Amniotic epithelial cell (primary cell): ENCODE measurements at regions not wholly inside any gene's neighbourhood (a gene's known extent, or its start where the extent isn't known, plus 50 kb on each side); places are given as distances from the start of the nearest gene placed in this dataset.
"Not testable (repeated sequence)": the region's sequence is repeated elsewhere in the genome, so short reads cannot be mapped to it uniquely, and the experiment has no call there.

Source experiments
- DNase-seq: peaks from one replicate; pipeline ENCODE4 v3.0.0-alpha.2; 2010; ENCODE audit warnings: low read depth

DNA sequence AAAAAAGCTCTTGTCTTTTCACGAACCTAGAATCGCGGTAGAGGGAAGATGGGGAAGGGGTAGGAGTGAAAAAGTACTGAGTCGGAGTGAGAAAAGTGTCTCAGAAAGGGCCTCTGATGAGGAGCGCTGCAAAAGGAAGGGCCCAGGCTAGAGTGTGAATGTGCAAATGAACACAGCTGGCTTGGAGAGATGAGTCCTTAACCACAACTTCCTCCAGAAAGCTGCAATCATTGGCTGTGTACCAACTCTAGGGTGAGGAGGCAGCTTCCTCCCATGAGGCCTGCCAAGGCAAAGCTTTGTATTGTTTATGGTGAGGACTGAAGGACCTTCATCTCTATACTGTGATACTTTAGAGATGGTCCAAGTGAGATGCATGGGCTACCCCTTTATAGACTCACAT is 566.9 kb upstream of the ANO5 start:
- no peak for DNase-seq

DNA sequence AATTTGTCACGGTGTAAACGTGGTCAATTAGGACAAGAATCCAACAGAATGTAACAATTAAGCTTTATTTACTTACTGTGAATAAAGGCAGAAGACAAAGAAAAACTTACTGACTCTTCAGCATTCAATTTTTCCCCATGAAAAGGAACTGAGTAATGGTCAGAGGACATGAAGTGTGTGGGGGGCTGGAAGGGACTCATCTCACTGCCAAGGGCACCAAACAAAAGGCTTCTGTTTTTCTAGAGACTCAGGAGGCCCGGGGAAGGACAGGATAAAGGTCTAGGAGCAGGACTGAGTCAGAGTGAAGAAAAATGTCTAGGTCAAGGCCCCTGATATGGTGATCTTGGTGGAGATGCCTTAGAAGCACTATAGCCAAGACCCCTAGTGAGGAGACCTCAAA is 564.2 kb upstream of the ANO5 start:
- no peak for DNase-seq

DNA sequence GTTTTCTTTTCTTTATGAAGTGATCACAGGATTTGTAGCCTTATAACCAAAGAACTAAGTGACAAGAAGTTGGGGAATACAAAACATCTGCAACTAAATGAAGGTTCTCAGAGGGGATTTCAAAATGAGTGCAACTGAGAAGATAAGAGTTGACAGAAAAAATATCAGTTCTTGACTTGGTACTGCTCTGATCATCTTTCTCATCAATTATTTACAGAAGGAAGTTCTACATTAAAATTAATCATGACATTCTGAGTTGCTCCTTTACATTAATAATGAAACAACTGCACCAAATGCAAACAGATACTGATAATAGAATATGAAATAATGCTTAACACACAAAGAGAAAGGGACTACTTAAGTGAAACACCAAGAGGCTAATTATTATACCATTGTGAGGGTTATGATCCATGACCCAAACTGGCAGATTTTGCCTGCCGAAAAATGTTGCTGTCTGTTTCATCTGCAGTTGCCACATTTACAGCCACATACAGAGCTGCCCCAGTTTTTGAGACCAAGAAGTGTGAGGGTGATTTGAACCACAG is 561.9 kb upstream of the ANO5 start:
- no peak for DNase-seq

DNA sequence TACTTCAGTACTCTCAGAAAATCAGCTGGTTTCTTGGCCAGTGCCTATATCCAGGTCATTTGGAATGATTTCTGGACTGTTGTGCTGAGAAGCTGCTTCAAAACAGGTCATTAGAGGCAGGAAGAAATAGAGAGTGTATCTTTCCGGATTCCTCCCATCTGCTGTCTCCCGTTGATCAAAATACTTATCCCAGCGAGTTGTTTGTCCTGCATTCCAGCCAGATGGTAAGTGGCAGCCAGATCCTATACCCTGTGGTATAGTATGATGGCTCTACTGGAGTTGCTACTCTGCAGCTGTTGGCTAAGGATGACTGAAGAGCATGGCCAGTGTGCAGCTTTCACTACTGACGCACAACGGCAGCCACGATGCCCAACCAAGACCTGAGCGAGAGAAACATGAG is 560.9 kb upstream of the ANO5 start:
- DNase-seq, result no peak

DNA sequence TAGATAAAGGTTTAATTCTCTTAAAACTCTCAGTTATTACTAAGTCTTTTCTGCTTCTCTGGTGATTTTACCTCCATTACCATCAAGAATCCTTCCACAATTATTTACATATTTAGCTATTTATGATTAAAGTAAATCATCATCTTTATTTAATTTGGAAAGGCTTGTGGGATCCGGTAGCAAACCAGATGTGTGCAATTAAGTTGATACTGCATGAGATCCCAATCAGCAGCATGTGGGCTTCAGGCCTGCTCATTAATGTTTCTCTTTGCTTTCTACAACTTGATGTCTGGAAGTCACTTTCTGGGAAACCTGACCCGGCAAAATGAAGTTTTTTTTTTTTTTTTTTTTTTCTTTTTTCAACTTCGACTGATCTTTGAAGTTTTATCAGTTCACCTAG is 558.4 kb upstream of the ANO5 start:
- DNase-seq, result no peak

DNA sequence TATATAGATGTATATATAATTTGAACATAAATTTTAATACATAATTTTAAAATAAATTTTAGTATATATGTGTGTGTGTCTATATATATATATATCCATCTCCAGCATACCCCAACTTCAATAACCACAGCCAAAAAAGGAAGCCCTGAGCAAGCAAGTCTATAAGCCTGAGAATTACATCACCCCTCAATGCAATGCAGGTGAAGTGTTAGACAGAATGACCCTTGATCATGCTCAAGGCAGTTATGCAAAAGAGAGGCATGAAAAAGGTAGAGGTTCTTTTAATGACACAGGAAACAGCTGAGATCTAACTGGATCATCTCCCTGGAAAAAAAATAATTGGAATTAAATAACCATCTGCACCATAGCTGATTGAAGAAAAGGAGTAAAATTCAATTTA is 557.9 kb upstream of the ANO5 start:
- DNase-seq, result no peak

DNA sequence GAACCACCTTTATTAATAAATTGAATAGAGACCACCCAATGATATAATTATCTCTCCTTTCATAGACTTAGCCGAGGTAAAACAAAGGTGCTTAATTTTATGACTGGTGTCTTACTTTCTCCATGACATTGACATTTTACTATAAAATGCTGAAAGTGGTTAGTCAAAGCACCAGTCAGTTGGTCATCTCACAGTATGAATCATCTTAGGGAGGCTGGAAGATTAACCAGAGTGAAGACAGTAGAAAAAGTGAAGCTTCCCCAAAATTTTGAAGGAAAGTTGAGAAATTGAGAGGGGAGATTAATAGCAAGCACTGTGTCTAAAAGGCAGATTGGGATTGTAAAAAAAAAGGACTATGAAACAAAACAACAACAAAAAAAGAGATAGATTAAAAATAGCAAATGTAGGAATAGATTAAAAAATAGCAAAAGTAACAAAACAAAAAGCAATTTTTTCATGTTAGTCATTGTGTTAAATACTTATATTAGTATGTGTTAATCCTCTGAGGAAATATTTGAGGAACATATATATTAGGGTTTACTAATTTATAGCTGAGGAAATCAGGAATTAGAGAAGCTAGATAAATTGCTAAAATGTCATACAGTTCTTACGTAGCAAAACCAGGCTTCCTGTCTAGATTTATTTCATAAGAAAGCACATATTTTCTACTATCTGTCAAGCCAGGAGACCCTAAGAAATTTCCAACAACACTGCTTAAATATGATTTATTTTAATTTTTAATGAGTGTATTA is 557.3 kb upstream of the ANO5 start:
- no peak for DNase-seq

DNA sequence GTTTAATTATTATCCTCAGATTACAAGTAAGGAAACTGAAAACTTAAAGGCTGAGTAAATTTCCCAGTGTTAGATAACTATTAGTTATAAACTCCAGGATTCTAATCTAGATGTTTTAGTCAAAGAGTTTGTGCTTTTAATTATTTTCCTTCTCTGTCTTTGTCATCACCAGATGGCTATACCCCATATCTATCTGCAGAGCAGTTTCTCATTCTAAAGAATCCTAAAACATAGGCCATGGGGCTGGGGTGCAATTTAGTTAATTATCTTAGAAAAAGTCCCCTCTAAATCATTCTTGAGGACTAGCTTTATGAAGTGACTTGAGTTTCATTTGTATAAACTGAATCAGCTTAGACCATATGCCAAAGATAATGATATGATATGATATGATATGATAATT is 556.3 kb upstream of the ANO5 start:
- DNase-seq, result no peak

DNA sequence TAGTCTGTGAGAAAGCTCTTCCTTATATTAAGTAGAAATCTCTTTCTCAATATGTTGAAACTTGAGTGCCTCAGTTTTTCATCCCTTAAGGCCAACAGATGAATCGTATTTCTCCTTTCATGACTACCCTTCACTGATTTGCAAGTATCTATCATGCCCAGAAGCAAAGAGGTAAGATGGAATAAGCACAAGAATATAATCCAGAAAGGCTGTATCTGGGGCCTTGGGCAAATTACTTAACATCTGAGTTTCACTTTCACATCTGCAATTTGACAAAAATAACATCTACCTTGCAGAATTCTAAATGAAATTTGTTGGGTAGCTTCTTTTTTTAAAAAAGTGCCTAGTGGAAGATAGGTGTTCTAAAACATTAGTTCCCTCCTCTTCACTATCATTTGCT is 552.4 kb upstream of the ANO5 start:
- DNase-seq, result no peak

DNA sequence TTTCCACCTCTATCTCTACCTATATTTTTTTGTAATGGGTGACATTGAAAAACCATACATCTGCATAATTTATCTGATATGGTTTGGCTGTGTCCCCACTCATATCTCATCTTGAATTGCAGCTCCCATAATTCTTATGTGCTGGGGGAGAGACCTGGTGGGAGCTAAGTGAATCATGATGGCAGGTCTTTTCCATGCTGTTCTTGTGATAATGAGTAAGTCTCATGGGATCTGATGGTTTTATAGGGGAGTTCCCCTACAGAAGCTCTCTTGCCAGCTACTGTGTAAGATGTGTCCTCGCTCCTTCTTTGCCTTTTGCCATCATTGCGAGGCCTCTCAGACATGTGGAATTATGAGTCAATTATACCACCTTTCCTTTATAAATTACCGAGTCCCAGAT is 551.0 kb upstream of the ANO5 start:
- no peak for DNase-seq

DNA sequence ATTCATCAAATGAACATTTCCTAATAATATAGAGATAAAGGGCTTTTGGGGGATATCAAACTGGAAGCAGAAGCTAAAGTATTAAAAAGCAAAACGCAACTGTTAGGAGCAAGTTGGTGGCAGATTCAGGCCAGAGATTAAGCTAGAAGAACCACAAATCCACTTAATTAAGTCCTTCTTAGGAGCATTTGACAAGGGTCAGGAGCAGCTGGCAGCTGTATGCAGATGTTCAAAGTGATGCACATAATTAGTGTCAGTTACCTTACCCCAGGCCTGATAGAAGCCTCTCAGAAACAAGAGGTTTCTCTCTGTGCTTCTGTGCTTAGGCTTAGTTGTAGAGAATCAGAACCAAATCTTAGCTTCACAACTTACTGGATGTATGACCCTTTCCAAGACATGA is 546.5 kb upstream of the ANO5 start:
- DNase-seq, result no peak

DNA sequence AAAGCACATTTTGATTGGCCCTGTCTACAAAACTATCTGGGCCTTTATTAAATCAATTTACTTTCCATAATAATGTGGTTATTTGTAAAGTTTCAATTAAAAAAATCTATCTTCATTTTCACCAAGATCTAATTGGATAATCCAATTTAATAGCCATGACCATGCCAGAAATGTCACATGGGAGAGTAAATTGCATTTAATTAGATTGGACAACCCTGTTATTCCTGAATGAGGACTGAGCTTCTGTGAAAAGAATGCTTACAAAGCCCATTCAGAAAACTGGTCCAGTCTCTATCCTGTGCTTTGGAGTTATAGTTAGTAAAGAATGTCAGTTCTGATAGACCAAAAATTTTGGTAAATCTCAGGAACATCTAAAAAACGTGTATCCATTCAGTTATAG is 541.9 kb upstream of the ANO5 start:
- no peak for DNase-seq

DNA sequence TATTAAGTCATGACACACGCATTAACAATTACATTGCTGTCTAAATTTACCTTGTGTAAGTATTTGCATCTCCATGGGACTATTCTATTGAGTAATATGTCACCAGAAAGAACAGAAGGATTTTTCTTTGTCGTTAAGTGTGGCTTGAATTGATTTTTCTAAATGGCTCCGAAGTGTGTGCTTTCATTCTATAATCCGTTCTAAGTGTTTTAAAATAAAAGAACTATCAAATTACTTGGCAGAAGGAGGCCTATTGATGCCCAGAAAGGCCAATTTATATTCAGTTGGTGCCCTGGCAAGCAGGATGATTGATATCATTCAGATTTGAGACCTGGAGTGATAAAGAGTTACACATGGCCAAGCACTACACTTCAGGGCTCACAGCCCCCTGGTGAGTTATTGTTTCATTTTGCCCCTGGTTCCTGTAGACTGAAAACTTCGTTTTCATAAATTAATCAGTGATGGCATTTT is 538.9 kb upstream of the ANO5 start:
- DNase-seq, result no peak

DNA sequence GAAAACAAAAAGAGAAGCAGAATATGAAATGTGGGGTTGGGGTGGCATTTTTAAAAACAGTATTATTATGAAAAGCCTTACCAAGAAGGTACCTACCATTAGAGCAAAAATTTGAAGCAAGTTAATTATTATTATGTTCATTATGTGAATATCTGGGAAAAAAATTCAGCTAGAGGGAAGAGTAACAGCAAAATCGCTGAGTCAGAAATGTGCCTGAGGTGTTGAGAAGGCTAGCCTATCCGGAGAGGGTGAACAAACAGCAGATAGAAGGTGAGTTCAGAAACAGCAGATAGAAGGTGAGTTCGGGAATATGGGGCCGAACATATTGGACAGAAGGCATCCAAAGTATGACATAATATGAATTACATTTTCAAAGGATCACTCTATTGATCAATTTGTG is 536.8 kb upstream of the ANO5 start:
- no peak for DNase-seq

DNA sequence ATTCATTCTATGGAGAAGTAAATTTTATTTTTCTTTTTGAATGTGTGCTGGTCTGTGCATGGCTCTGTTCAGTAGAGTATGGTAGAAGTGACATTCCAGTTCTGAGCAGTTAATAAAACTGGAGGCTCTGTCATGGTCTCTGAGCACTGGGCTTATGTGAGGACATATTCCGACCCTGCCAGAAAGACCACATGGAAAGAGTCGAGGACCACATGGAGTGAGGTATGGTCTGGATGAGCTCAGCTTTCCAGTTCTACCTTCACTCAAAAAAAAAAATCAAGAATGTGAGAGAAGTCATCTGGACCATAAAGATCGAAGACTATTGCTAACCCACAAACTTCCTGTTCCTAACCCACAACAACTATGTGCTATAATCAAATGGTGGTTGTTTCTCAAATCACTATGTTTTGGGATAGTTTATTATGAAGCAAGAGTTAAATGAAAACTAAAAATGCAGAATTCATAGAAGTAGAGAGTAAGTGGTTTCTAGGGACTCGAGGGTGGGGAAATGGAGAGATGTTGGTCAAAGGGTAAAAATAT is 534.2 kb upstream of the ANO5 start:
- no peak for DNase-seq

DNA sequence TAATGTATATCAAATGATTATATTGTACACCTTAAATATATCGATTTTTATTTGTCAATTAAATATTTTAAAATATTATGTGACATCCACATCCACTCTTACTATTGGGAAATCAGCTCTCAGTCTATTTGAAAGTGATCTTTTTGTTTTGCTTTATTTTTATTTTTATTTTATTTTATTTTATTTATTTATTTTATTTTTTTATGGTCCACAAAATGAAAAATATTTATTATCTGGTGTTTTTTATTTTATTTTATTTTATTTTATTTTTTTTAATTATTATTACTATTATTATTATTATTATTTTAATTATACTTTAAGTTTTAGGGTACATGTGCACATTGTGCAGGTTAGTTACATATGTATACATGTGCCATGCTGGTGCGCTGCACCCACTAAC is 533.5 kb upstream of the ANO5 start:
- not testable (repeated sequence) for DNase-seq

DNA sequence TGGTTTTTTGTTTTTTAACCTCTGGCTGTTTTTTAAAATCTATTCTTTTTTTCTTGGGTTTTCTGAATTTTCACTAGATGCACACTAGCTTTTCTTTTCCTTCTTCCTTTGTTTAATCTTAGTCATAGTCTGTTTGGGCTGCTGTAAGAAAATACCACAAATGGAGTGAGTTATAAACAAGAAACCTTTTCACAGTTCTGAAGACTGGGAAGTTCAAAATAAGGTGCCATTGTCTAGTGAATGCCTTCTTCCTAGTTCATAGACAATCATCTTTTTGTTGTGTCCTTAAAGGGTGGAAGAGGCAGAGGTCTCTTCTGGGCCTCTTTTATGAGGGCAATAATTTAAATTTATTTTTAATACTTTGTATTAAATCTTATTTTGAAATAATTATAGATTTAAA is 532.9 kb upstream of the ANO5 start:
- no peak for DNase-seq

DNA sequence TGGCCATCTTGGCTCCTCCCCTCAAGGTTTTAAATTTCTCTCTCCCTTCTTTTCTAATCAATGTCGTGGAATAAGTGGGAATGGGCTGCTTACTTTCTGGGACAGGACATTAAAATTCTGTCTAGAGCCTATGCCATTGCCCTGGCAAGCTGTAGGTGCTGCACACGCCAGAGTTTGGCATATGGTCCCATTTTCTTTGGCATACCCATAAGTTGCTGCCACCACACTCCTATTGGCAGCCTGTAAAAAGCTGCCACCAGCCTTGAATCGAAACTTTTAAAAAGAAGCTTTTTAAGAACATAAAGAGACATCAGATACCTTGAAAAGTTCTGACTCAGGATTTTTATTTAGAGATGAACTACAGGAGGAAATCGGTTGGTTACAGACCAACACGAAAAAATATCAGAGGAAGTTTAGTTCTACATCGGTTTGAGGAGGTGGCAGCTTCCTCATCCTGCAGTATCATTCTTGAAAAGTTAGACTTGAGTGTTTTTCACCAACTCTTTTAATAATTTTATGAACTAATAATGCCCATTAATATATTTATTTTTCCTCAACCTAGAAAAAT is 517.8 kb upstream of the ANO5 start:
- DNase-seq, result no peak

DNA sequence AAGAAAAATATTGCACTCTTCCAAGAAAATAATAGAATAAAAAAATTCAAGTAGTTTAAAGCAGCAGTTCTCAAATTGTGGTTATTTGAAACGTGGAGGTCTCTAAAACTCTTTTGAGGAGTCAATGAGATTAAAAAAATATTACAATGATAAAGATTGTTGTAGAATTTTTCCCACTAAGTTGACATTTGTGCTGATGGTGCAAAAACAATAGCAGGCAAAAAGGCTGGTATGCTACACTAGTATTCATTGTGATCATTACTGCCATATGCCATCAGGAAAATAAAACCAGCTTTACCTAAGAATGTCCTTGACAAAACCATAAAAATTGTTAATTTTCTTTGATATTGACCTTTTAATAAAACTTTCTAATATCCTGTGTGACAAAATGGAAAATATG is 505.2 kb upstream of the ANO5 start:
- no peak for DNase-seq

DNA sequence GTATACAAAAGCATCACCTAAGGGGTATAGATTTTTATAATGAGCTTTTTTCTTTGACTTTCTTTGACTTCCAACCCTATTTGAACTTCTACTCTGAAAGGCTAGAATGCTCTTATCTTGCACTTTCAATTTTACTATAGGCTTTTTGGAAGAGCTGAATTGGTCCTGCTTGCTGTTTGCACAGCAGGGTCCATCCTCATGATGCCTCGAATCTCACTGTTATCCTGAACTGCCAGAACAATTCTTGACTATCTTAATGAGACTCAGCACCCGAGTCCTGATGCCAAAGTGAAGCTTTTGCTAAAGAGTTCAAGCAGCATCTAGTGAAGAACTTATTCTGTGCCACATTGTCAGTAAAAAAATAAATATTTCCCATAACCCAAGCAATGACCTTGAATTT is 488.3 kb upstream of the ANO5 start:
- no peak for DNase-seq

DNA sequence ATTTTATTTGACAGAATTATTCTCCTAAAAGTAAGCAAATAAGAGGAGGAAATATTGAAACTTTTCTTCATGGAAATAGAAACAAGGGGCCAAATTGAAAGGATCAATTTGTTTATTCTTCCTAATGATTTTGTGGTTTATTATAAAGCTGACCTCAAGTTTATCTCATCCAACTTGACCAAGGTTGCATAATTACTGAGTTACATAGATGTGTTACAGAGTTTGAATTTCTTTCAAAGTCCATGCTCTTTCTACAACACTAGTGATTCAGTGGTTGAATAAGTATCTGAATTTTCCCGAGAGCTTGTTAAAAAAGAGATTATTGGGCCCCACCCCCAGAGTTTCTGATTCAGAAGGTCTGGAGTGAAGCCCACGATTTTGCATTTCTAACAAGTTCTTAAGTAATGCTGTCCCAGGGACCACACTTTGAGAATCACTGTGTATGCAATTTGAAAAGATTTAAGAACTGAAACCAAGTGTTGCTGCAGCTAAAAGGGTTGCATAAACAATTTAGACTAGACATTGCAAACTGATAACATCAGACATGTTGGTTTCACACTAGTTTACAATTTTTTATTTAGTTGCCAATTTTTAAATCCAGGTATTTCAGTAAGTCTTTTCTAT is 485.7 kb upstream of the ANO5 start:
- no peak for DNase-seq

DNA sequence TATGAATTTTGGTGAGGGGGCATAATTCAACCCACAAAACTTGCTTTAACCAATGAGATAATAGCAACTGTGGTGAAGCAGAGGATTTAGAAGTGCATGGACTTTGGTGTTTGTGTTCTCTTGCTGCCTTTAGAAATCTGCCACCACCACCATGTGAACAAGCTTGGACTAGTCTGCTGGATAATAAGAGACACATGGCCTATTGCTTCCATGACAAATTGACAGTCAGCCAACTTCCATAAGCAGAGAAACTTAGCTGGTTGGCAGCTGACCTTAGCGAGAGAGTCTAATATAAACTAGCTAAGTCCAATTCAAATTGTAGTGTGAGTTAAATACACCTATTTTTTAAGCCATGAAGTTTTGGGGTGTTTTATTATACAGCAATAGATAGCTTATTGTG is 482.1 kb upstream of the ANO5 start:
- DNase-seq, result no peak

DNA sequence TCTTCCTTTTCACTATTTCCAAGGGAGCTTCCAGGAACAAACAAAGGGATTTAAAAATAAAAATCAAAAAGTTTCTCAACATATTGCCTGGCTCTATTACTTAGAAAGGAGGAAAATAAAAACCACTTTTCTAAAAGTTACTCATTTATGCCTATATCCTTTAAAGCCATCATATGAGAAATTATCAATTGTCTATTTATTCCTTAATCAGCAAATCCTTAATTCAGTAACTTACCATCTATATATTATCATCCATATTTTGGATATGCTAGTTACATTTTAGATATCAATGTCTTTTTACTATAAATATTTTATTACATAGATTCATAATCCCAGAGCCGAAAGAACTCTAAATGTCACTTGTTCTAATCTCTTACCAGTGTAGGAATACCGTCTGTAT is 481.5 kb upstream of the ANO5 start:
- DNase-seq, result no peak
